ENCODE measurements at regions not wholly inside any gene's neighbourhood (a gene's known extent, or its start where the extent isn't known, plus 50 kb on each side); places are given as distances from the start of the nearest gene placed in this dataset.

DNA sequence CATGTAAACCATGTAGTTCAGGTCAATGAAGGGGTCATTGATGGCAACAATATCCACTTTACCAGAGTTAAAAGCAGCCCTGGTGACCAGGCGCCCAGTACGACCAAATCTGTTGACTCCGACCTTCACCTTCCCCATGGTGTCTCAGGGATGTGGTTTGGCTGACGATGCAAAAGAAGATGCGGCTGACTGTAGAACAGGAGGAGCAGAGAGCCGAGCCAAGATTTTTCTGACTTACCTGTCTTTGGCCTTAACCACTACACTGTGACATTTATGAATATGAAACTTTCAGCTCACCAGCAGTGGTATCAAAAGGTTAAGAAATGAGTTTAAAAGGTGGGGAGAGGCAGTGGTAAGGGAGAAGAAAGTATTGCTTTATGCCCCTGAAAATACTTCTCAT, 309.8 kb downstream of the BCOR start:
- H3K27ac ChIP-seq (ENCODE audit: low read length) = no peak overlapping the region
- H3K9me2 ChIP-seq (ENCODE audit: insufficient read depth, low read length) = no peaks in the 10 kb centered on the region
- no peak overlapping the region for H3K4me2 ChIP-seq (ENCODE audit: low read length)
- no peak for TF ChIP-seq RAD21 (conservative IDR thresholded peaks at IDR 0.05)
- TF ChIP-seq POLR2AphosphoS5 (IDR thresholded peaks at IDR 0.05) = no peak
- TF ChIP-seq EP300 (conservative IDR thresholded peaks at IDR 0.05; ENCODE audit: poor library complexity, severe bottlenecking) = no peak
- TF ChIP-seq, protein P1, sequence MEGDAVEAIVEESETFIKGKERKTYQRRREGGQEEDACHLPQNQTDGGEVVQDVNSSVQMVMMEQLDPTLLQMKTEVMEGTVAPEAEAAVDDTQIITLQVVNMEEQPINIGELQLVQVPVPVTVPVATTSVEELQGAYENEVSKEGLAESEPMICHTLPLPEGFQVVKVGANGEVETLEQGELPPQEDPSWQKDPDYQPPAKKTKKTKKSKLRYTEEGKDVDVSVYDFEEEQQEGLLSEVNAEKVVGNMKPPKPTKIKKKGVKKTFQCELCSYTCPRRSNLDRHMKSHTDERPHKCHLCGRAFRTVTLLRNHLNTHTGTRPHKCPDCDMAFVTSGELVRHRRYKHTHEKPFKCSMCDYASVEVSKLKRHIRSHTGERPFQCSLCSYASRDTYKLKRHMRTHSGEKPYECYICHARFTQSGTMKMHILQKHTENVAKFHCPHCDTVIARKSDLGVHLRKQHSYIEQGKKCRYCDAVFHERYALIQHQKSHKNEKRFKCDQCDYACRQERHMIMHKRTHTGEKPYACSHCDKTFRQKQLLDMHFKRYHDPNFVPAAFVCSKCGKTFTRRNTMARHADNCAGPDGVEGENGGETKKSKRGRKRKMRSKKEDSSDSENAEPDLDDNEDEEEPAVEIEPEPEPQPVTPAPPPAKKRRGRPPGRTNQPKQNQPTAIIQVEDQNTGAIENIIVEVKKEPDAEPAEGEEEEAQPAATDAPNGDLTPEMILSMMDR (IDR thresholded peaks at IDR 0.05; ENCODE audit: poor library complexity, severe bottlenecking) = no peak
- H3K79me2 ChIP-seq (replicated peaks; ENCODE audit: insufficient read depth, low read length) = no peaks in the 10 kb centered on the region
- H2AFZ ChIP-seq (ENCODE audit: low read depth, low read length) = no peak overlapping the region
- H3K9me3 ChIP-seq (ENCODE audit: low read length) = no peaks in the 10 kb centered on the region
- H3K9ac ChIP-seq (ENCODE audit: low read length) = no peak overlapping the region
- H4K20me1 ChIP-seq (ENCODE audit: insufficient read depth) = no peaks in the 10 kb centered on the region
- no peaks in the 10 kb centered on the region for H3F3A ChIP-seq (ENCODE audit: insufficient read depth, low read length, poor library complexity, severe bottlenecking)
- no peaks in the 10 kb centered on the region for H3K36me3 ChIP-seq (ENCODE audit: insufficient read depth, low read length)
- no peak overlapping the region for H3K4me3 ChIP-seq (ENCODE audit: low read length)
- H3K27me3 ChIP-seq (ENCODE audit: insufficient read depth, low read depth, low read length) = no peaks in the 10 kb centered on the region

DNA sequence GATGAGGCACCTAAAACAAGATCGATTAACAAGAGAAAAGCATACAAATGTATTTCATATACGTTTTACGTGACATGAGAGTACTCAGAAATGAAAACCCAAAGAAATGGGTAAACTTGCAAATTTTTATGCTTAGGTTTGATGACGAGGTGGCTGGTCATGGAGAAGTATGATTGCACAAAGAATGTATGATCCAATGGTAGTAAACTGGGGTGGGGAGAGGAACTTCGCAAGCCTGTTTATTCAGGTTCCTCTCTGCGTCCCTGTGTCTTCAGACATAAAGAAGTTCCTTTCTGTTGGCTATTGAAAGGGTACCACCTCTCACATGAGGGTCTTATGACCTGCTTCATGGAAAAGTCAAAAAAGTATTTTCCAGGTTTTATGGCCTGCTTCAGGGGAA, 309.2 kb downstream of the BCOR start:
- Histone ChIP-seq H3F3A (ENCODE audit: insufficient read depth, low read length, poor library complexity, severe bottlenecking) (no peaks in the 10 kb centered on the region), H3K79me2 (replicated peaks; ENCODE audit: insufficient read depth, low read length) (no peaks in the 10 kb centered on the region), H3K4me2 (ENCODE audit: low read length) (no peak overlapping the region), H4K20me1 (ENCODE audit: insufficient read depth) (no peaks in the 10 kb centered on the region), H3K27ac (ENCODE audit: low read length) (no peak overlapping the region), H3K9me2 (ENCODE audit: insufficient read depth, low read length) (no peaks in the 10 kb centered on the region), H3K4me3 (ENCODE audit: low read length) (no peak overlapping the region), H3K9me3 (ENCODE audit: low read length) (no peaks in the 10 kb centered on the region), H3K27me3 (ENCODE audit: insufficient read depth, low read depth, low read length) (no peaks in the 10 kb centered on the region), H3K9ac (ENCODE audit: low read length) (no peak overlapping the region), H3K36me3 (ENCODE audit: insufficient read depth, low read length) (no peaks in the 10 kb centered on the region), H2AFZ (ENCODE audit: low read depth, low read length) (no peak overlapping the region)
- no peak for TF ChIP-seq EZH2 (IDR thresholded peaks at IDR 0.05; ENCODE audit: borderline replicate concordance, insufficient read depth, low read length, poor library complexity, severe bottlenecking)

DNA sequence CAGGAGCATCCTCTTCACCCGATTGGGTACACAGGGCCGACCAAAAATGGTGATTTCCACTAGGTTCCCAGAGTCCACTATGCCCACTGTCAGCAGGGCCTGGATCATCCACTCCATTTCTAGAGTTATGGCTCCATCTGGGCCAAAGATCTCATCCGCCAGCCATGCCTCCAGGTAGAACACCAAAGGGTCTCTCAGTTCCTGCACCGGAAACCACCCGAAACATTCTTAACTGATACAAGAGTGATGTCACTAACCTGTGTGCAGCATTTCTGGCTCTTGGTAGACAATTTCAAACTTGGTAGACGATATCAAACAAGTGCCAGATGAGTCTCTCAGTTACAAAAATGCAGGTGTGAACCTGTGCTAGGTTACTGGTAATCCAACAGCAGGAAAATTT, 306.1 kb downstream of the BCOR start:
- H3K9me2 ChIP-seq (ENCODE audit: insufficient read depth, low read length) = no peaks in the 10 kb centered on the region
- TF ChIP-seq TAF1 (IDR thresholded peaks at IDR 0.05; ENCODE audit: low read depth) (no peak), SMC3 (conservative IDR thresholded peaks at IDR 0.05; ENCODE audit: poor library complexity) (no peak), EP300 (conservative IDR thresholded peaks at IDR 0.05; ENCODE audit: poor library complexity, severe bottlenecking) (no peak), MXI1 (conservative IDR thresholded peaks at IDR 0.05; ENCODE audit: poor library complexity, severe bottlenecking) (no peak), EZH2 (IDR thresholded peaks at IDR 0.05; ENCODE audit: borderline replicate concordance, insufficient read depth, low read length, poor library complexity, severe bottlenecking) (no peak), POLR2AphosphoS5 (IDR thresholded peaks at IDR 0.05) (no peak), RAD21 (conservative IDR thresholded peaks at IDR 0.05) (no peak)
- TF ChIP-seq, protein P1 (IDR thresholded peaks at IDR 0.05; ENCODE audit: poor library complexity, severe bottlenecking) = no peak
- TF ChIP-seq, protein P2, sequence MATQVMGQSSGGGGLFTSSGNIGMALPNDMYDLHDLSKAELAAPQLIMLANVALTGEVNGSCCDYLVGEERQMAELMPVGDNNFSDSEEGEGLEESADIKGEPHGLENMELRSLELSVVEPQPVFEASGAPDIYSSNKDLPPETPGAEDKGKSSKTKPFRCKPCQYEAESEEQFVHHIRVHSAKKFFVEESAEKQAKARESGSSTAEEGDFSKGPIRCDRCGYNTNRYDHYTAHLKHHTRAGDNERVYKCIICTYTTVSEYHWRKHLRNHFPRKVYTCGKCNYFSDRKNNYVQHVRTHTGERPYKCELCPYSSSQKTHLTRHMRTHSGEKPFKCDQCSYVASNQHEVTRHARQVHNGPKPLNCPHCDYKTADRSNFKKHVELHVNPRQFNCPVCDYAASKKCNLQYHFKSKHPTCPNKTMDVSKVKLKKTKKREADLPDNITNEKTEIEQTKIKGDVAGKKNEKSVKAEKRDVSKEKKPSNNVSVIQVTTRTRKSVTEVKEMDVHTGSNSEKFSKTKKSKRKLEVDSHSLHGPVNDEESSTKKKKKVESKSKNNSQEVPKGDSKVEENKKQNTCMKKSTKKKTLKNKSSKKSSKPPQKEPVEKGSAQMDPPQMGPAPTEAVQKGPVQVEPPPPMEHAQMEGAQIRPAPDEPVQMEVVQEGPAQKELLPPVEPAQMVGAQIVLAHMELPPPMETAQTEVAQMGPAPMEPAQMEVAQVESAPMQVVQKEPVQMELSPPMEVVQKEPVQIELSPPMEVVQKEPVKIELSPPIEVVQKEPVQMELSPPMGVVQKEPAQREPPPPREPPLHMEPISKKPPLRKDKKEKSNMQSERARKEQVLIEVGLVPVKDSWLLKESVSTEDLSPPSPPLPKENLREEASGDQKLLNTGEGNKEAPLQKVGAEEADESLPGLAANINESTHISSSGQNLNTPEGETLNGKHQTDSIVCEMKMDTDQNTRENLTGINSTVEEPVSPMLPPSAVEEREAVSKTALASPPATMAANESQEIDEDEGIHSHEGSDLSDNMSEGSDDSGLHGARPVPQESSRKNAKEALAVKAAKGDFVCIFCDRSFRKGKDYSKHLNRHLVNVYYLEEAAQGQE (IDR thresholded peaks at IDR 0.05; ENCODE audit: borderline replicate concordance) = no peak
- H3K9ac ChIP-seq (ENCODE audit: low read length) = no peak overlapping the region
- H3K79me2 ChIP-seq (replicated peaks; ENCODE audit: insufficient read depth, low read length) = no peaks in the 10 kb centered on the region
- H3K4me3 ChIP-seq (ENCODE audit: low read length) = no peak overlapping the region
- H3F3A ChIP-seq (ENCODE audit: insufficient read depth, low read length, poor library complexity, severe bottlenecking) = no peaks in the 10 kb centered on the region
- H3K27me3 ChIP-seq (ENCODE audit: insufficient read depth, low read depth, low read length) = no peaks in the 10 kb centered on the region
- H3K4me2 ChIP-seq (ENCODE audit: low read length) = no peak overlapping the region
- H3K36me3 ChIP-seq (ENCODE audit: insufficient read depth, low read length) = no peaks in the 10 kb centered on the region
- H3K27ac ChIP-seq (ENCODE audit: low read length) = no peak overlapping the region
- H2AFZ ChIP-seq (ENCODE audit: low read depth, low read length) = no peak overlapping the region
- H3K9me3 ChIP-seq (ENCODE audit: low read length) = no peaks in the 10 kb centered on the region
- H4K20me1 ChIP-seq (ENCODE audit: insufficient read depth) = no peaks in the 10 kb centered on the region
